ENCODE measurements at regions not wholly inside any gene's neighbourhood (a gene's known extent, or its start where the extent isn't known, plus 50 kb on each side); places are given as distances from the start of the nearest gene placed in this dataset.

DNA sequence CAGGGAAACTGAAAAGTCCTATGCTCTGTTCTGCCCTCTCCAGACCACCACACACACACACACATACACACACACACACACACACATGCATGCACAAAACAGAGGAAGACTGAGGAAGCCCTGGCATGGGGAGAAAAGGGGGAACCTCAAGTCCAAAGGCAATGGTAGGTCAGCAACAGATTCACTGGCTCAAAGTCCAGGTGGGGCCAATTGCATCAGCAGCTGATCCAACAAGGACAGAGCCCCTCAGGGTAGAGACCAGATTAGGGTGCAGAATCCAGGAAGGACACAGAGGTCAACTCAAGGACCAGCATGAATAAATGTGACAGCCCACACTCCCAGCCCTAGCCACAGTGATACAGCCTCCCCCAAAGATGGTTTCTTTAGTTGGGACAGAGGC lies 425.0 kb upstream of the SOX5 start:
- TF ChIP-seq CTCF (IDR thresholded peaks at IDR 0.05) (no peak), EZH2 (IDR thresholded peaks at IDR 0.05; ENCODE audit: borderline replicate concordance, insufficient read depth, low read depth, low read length, poor library complexity, severe bottlenecking) (no peak)
